ENCODE measurements at regions not wholly inside any gene's neighbourhood (a gene's known extent, or its start where the extent isn't known, plus 50 kb on each side); places are given as distances from the start of the nearest gene placed in this dataset.

GRCh38 chr7:114112806-114113205, 194.0 kb upstream of the PPP1R3A start:
- DNase-seq (ENCODE audit: low spot score) = no peak

GRCh38 chr7:114110666-114111065, 191.9 kb upstream of the PPP1R3A start:
- no peak for DNase-seq (ENCODE audit: low spot score)

- DNase-seq (ENCODE audit: low spot score) = no peak
These were observed 190.9 kb upstream of the PPP1R3A start for GRCh38 chr7:114109721-114110120.

- DNase-seq (ENCODE audit: low spot score) = no peak
These were observed 190.5 kb upstream of the PPP1R3A start for GRCh38 chr7:114109304-114109703.

GRCh38 chr7:114108510-114108909, 189.7 kb upstream of the PPP1R3A start:
- no peak for DNase-seq (ENCODE audit: low spot score)

GRCh38 chr7:114107522-114107921, 188.7 kb upstream of the PPP1R3A start:
- DNase-seq (ENCODE audit: low spot score) = no peak

DNA sequence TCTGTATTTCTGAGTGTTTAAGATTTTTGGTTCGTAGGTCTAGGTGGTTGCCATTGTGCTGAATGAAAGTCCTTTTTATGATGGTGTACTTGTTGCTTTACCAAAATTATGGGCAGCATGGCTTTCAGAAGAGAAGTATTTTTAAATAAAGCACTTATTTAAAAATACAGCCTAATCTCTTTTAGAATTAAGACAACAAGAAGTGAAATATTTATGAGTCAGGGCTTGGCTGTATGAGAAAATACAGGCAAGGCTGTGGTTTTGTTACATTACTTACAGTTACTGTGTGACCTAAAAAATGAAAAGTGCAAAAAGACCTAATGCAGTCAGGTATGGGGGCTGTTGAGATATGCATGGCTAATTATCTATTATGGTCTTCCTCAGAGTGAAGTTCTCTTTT, 185.2 kb upstream of the PPP1R3A start:
- no peak for DNase-seq (ENCODE audit: low spot score)

GRCh38 chr7:114102996-114103395, 184.2 kb upstream of the PPP1R3A start:
- no peak for DNase-seq (ENCODE audit: low spot score)

DNA sequence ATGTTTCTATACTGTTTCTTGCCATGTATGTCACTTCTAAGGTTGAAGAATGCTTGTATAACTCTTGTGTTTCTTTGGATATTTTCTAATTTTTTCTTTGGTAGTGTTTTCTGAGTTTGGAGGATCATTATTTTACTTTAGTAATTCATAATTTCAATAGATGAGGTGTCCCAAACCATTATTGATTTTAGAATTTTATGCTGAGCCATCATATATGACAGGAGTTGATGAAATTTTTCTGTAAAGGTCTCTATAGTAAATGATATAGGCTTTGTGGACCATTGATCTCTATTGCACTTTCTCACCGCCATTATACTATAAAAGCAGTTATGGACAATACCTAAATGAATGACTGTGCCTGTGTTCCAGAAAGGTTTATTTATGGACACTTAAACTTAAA, 183.3 kb upstream of the PPP1R3A start:
- no peak for DNase-seq (ENCODE audit: low spot score)

GRCh38 chr7:114100810-114101209, 182.0 kb upstream of the PPP1R3A start:
- DNase-seq (ENCODE audit: low spot score) = no peak

DNA sequence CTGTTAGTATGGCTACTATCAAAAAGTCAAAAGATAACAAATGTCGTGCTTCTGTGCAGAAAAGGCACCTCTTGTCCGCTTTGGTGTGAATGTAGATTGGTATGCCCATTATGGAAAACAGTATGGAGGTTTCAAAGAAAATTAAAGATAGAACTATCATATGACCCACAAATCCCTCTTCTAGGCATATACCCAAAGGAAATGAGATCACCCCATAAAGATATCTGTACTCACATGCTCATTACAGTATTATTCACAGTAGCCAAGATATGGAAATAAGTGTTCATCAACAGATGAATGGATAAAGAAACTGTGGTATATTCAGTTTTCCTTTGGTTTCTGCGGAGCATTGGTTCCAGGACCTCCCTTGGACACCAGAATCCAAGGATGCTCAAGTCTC, 180.5 kb upstream of the PPP1R3A start:
- peak; percentile 9 for DNase-seq (ENCODE audit: low spot score)

- no peak for DNase-seq (ENCODE audit: low spot score)
These were observed 177.1 kb upstream of the PPP1R3A start for GRCh38 chr7:114095885-114096284.

DNA sequence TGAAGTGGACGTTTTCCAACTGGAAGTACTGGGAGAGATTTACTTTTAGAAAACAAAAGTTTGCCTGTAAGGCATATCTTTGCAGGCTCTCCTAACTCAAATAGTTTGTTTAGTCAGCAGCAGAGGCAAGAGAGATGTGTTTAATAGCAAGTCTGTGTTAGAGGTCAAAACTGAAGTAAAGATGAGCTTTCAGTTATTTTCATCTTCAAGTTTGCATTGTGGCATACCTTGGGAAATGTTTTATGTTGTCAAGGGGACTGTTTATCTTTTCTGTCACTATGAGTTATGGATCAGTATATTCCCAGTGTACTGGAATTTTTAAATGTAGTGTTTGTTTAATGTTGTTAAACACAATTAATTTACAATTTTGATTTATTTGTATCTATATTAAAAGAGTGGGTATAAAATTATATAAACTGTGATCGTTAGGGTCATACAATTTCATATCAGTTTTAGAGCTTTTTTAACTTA, 169.7 kb upstream of the PPP1R3A start:
- DNase-seq (ENCODE audit: low spot score) = no peak

GRCh38 chr7:114087653-114088469, 169.1 kb upstream of the PPP1R3A start:
- DNase-seq (ENCODE audit: low spot score) = no peak

DNA sequence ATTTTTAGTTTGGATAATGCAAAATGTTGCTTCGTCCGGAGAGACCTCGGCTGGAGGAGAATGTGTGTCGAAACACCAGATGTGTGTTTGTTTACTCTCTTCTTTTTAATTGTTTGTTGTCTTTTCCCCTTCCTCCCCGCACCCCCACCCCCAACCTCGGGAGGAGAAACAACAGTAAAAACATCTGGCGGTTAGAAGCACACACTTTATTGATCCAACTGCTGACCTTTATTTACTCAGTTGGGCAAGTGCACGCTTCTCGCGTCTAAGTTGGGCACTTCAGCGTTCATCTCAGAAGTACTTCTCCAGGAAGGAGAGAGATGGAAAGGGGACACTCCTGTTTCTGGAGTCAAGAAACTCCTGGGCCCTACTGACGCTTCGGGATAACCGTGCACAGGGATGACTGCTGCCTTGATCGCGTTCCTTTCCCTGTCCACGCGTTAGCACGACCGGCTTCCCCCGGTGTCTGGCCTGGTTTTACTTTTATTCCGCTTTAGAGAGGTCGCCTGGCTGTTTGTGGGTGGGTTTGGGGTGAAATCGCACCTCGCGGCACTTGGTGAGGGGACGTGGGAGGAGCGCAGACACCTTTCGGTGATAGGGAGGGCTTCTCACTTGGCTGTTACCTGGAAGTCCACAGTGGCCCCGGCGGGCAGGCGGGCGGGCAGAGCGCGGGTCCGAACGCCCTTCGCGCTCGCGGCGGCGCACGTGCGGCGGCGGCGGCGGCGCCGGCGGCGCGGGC, 168.3 kb upstream of the PPP1R3A start:
- DNase-seq (ENCODE audit: low spot score) = no peak

DNA sequence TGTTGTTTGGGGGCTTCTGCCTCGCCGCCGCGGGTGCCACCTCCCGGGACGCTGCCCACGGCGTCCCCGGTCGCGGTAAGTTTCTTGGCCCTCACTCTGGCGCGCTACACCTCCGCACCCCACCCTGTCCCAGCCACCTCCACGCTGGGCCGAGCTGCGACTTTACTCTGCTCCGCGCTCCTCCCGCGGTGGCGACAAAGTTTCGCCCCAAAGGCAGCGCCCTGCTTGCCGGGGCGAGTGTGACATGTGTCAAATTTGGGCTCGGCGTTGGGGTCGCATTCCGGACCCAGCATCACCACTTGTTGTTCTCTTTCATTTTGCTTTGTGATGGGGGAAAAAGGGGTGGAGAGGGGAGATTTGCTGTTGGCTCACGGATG, 167.7 kb upstream of the PPP1R3A start:
- DNase-seq (ENCODE audit: low spot score) = no peak

DNA sequence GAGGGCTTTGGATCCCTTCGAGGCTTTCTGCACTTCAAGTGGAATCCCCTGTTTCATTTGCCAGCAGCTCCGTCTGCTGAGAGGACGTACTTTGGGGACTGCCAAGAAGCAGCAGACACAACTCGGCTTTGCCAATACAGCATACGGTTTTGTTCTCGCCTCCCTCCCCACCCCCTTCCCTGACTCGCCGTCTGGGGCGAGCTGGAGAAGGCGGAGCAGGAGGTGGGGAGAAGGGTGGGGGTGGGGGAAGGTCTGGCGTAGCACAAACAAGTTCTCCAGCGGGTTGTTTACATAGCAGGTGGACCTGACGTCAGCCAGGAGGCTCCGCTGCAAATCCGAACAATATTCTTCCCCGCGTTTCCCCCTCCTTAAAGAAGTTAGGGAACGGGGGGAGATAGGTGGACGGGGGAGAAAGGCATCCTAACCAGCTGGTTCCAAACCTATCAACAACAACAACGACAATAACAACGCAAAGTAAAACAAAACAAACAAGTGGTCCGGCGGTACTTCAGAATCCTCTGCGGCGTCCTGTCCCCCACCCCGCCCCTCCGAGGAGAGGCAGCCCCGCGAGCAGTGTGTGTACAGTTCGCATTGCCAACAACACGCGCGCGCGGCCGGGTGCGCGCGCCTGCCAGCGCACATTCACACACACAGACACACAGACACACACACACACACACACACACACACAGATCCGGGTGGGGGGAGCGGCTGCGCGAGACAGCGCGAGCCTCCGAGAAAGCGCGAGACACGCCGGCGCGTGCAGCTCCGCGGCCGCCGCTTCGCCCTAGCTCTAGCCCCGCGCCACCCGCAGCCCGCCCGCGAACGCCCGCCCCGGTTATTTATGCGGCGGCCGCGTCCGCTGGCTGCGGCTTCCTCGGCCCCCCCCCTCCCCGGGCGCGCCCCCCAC, 167.0 kb upstream of the PPP1R3A start:
- DNase-seq (ENCODE audit: low spot score) = peak; percentile 4

GRCh38 chr7:114085313-114085591, 166.4 kb upstream of the PPP1R3A start:
- DNase-seq (ENCODE audit: low spot score) = no peak

DNA sequence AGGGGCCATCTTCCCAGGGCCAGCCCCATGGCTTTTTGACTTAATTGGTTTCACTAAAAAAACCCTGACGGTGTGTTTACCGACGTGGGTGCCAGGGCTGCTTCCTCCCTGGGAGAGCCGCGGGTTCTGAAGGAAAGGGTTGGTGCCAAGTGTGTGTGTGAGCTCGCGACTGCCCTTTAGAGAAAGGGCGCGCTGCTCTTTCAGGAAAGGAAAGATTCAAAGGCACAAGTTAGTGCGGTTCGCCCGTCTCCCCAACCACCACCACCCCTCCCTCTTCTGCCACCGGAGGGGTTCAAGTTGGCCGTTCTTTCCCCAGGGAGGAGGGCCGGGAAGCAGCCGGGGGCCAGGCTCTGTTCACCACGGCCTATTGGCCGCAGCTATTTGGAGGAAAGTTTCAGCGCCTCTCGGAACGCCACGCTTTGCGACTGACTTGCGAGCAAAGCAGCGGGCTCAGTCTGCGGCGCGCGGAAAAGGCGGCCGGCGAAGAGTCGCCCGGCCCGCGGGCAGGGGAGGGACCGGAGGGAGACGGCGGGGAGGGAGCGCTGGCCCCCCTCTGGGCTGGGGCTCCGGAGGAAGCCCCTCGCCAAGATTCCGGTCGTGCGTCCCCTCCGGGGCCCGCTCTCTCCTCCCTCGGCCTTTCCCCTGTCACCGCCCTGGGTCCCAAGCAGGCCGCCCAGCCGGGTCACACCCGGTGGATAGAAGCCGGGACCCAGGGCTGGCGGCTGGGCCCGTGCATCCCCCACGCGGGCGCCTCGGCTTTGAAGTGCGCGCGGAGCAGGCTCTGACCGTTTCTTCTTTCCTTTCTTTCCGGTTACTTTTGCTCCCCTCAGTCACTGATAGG, 165.9 kb upstream of the PPP1R3A start:
- no peak for DNase-seq (ENCODE audit: low spot score)

DNA sequence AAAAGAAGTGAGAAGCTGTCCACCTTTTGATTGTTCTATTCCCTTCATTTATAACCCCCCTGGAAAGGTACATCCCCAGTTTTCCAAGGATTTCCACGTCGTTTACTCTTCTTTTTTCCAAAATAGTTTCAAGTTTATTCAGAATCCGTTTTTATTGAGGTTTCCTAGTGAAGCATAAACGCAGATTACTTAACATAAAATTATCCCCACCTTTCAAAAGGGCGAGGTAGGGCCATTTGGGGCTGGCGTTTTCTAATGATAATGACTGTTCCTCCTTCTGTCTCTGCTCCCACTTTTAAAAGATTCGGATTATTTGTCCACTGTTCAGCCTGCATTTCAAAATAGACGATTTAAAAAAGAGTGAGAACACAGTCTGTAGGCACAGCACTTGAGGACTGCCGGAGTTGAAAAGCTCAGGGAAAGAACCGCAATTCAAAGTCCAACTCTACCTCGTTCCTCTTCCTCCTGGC, 165.2 kb upstream of the PPP1R3A start:
- no peak for DNase-seq (ENCODE audit: low spot score)

Data from A172 (cell line).